ENCODE measurements at regions not wholly inside any gene's neighbourhood (a gene's known extent, or its start where the extent isn't known, plus 50 kb on each side); places are given as distances from the start of the nearest gene placed in this dataset.

GRCh38 chr3:67198374-67198773 lies 200.3 kb downstream of the KBTBD8 start:
- TF ChIP-seq CTCF (IDR thresholded peaks at IDR 0.05 in 8 of 11, conservative IDR thresholded peaks at IDR 0.05 in 3 of 11) (no peak), POLR2A (IDR thresholded peaks at IDR 0.05) (no peak)
